ENCODE measurements at regions not wholly inside any gene's neighbourhood (a gene's known extent, or its start where the extent isn't known, plus 50 kb on each side); places are given as distances from the start of the nearest gene placed in this dataset.

- no peak for TF ChIP-seq CTCF (IDR thresholded peaks at IDR 0.05)
- no peak for TF ChIP-seq POLR2A (IDR thresholded peaks at IDR 0.05)
These were observed 381.8 kb upstream of the FZD8 start for GRCh38 chr10:36023939-36024338.
